ENCODE measurements at regions not wholly inside any gene's neighbourhood (a gene's known extent, or its start where the extent isn't known, plus 50 kb on each side); places are given as distances from the start of the nearest gene placed in this dataset.

DNA sequence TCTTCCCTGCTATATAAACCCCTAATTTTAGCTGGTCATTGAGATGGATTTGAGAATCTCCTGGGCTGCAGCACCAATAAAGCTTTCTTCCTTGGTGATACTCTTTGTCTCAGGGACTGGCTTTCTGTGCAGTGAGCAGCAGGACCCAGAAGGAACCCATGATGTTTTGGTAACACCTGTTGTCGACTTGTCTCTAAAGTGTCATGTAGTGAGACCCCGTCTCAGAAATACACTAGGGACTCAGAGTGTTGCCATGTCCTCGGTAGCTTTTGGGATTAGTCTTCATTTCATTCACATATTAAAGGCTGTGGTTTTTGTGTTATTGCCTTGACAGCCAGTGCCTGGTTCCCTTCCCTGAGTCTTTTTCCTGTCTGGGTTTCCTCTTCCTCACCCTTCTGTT lies 1078.7 kb downstream of the TBC1D22A start:
- DNase-seq (ENCODE audit: extremely low read depth, low read depth) = no peak
- no peak overlapping the region for H3K4me3 ChIP-seq (replicated peaks; ENCODE audit: low read depth, low read length)
- TF ChIP-seq, protein P1, sequence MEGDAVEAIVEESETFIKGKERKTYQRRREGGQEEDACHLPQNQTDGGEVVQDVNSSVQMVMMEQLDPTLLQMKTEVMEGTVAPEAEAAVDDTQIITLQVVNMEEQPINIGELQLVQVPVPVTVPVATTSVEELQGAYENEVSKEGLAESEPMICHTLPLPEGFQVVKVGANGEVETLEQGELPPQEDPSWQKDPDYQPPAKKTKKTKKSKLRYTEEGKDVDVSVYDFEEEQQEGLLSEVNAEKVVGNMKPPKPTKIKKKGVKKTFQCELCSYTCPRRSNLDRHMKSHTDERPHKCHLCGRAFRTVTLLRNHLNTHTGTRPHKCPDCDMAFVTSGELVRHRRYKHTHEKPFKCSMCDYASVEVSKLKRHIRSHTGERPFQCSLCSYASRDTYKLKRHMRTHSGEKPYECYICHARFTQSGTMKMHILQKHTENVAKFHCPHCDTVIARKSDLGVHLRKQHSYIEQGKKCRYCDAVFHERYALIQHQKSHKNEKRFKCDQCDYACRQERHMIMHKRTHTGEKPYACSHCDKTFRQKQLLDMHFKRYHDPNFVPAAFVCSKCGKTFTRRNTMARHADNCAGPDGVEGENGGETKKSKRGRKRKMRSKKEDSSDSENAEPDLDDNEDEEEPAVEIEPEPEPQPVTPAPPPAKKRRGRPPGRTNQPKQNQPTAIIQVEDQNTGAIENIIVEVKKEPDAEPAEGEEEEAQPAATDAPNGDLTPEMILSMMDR (IDR thresholded peaks at IDR 0.05; ENCODE audit: low read depth, low read length, missing control alignments) = no peak

DNA sequence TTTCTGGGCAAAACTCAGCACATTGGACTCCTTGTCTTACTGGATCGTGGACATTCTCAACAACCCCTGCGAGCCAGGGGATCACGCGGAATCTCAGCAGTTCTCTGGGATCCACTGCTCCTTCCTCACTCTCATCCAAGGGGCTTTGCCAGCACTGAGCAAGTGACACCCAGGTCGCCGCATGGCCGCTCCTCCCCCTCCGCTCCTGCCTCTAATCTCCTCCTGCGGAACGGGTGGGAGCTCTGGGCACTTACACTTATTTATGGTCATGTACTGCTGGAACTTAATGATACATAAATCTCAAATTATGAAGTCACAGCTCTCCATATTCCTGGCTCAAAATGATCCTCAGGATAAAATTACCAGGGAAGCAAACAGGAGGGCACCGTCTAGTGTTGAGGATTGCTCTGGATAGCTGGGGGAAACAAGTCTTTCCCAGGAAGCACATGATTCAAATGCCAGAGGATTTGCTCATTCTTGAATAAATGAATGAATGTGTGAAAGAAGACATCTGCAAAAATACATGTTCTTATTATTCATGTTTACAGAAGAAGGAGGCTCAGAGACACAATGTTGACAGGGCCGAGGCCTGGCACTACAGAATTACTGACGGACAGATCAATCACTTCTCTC lies 1077.3 kb downstream of the TBC1D22A start:
- TF ChIP-seq, protein P1 (IDR thresholded peaks at IDR 0.05; ENCODE audit: low read depth, low read length, missing control alignments) = no peak
- no peak for DNase-seq (ENCODE audit: extremely low read depth, low read depth)
- H3K4me3 ChIP-seq (replicated peaks; ENCODE audit: low read depth, low read length) = no peak overlapping the region

DNA sequence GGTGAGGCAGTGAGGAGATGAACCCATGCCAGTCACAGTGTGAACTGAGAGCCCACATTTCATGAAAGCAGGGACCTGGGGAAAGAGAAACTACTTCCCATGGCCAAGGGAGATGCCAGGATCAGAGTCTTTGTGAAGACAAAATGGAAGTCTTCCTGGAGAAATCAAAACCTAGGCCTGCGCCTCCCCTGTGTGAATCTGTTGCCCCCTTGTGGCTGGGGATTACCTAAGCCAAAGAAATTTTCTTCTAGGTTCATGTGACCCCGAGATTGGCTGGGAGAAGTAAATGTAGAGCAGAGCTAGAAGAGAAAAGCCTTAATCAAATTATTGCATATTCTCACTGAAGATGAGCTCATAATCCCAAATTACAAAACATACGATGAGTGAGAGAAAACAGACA lies 1075.3 kb downstream of the TBC1D22A start:
- no peak overlapping the region for H3K4me3 ChIP-seq (replicated peaks; ENCODE audit: low read depth, low read length)
- TF ChIP-seq, protein P1 (IDR thresholded peaks at IDR 0.05; ENCODE audit: low read depth, low read length, missing control alignments) = no peak
- no peak for DNase-seq (ENCODE audit: extremely low read depth, low read depth)

DNA sequence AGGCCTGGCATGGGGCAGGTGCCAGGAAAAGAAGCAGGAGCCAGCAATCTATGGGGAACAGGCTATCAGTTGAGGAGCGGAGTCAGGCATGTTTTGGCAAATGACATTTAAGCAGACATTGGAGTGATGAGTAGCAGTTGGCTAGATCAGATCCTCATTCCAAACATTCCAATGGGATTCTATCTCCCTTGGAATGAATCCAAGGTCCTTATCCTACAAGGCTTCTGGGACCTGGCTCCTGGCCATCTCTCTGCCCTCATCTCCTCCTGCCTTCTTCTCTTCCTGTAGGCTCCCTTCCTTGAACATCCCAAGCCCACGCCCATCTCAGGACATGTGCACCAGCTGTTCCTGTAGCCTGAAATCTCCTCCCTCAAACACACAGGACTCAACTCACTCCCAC lies 1074.5 kb downstream of the TBC1D22A start:
- H3K4me3 ChIP-seq (replicated peaks; ENCODE audit: low read depth, low read length) = no peak overlapping the region
- no peak for DNase-seq (ENCODE audit: extremely low read depth, low read depth)
- TF ChIP-seq, protein P1 (IDR thresholded peaks at IDR 0.05; ENCODE audit: low read depth, low read length, missing control alignments) = no peak

DNA sequence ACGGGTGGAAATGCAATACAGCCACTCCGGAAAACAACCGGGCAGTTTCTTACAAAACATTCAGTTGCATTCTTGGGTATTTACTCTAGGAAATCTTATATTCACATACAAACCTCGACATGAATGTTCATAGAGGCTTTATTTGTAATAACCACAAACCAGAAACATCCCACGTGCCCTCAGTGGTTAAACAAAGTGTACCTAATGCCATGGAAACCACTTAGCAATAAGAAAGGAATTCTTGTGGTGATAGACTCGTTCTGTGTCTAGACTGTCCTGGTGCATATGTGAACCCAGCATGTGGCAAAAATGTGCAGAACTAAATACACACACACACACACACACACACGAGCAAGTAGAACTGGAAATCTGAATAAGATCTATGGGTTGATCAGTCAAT lies 1073.3 kb downstream of the TBC1D22A start:
- peak; percentile 31 for DNase-seq (ENCODE audit: extremely low read depth, low read depth)
- TF ChIP-seq, protein P1 (IDR thresholded peaks at IDR 0.05; ENCODE audit: low read depth, low read length, missing control alignments) = no peak

DNA sequence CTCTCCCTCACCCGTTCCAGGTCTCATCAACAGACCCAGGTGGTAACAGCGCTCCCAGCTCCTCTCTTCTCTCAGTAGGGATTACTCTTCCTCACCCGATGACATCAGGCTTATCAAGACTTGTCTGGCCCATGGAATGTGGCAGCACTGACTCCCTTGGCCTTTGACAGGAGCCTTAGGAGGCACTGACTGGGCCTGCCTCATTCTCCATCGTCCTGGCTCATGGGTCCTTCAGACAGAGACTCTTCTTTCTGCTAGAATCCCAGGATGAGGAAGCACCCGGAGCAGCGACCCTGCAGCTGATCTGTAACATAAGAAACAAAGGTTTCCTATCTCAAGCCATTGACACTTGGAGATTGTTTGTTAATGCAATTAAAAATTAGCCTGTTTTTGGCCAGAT lies 1063.6 kb downstream of the TBC1D22A start:
- no peak for DNase-seq (ENCODE audit: extremely low read depth, low read depth)
- H3K4me3 ChIP-seq (replicated peaks; ENCODE audit: low read depth, low read length) = no peak overlapping the region
- TF ChIP-seq, protein P1 (IDR thresholded peaks at IDR 0.05; ENCODE audit: low read depth, low read length, missing control alignments) = no peak

More for the DNA sequence above, 1073.3 kb downstream of the TBC1D22A start:
- no peak overlapping the region for H3K4me3 ChIP-seq (replicated peaks; ENCODE audit: low read depth, low read length)

DNA sequence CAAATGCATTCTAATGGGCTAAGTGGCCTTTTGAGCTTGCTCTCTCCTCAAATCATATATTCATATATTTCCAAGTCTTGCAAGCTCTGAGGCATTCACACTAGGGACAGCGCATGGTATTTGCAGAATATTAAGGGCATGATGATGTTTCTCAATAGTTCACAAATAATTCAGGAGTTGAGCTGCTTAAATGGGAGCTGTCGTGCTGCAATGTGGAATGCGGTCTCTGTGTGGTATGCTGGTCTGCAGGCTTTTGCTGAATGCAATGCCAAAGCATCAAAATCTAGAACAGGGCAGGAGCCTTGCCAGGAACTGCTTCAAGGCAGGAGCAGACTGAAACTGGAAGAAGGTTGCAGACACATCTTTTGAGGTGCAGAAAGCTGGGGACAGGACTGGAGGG lies 1060.0 kb downstream of the TBC1D22A start:
- H3K4me3 ChIP-seq (replicated peaks; ENCODE audit: low read depth, low read length) = no peak overlapping the region
- DNase-seq (ENCODE audit: extremely low read depth, low read depth) = no peak

More for the DNA sequence above, 1060.0 kb downstream of the TBC1D22A start:
- TF ChIP-seq, protein P1 (IDR thresholded peaks at IDR 0.05; ENCODE audit: low read depth, low read length, missing control alignments) = no peak
